Upper lobe of right lung (tissue), 1 donor: ENCODE measurements at regions not wholly inside any gene's neighbourhood (a gene's known extent, or its start where the extent isn't known, plus 50 kb on each side); places are given as distances from the start of the nearest gene placed in this dataset.

Experiments
- ATAC-seq: fragments of 200-7000 bp; cut with Tn5 transposase; one replicate; pipeline ENCODE4 v1.9.1; 2020; ENCODE audit warnings: mild to moderate bottlenecking, moderate library complexity
- DNase-seq: peaks from one replicate; pipeline ENCODE4 v3.0.0-alpha.2; 2020
- H3K27ac ChIP-seq: fragments of 200-600 bp; one replicate; pipeline ENCODE4 v1.8.0; 2022
- H3K27me3 ChIP-seq: fragments of 200-600 bp; one replicate; pipeline ENCODE4 v1.8.0; 2022; ENCODE audit warnings: mild to moderate bottlenecking
- H3K36me3 ChIP-seq: fragments of 200-600 bp; one replicate; pipeline ENCODE4 v1.8.0; 2022
- H3K4me1 ChIP-seq: fragments of 200-600 bp; one replicate; pipeline ENCODE4 v1.8.0; 2022
- H3K4me3 ChIP-seq: fragments of 200-600 bp; one replicate; pipeline ENCODE4 v1.8.0; 2022; ENCODE audit warnings: mild to moderate bottlenecking
- H3K9me3 ChIP-seq: fragments of 200-600 bp; one replicate; pipeline ENCODE4 v1.8.0; 2022
- CTCF ChIP-seq: fragments of 200-600 bp; IDR thresholded peaks from one replicate; pipeline ENCODE4 v1.8.0; 2022; ENCODE audit warnings: antibody characterized with exemption
- intact Hi-C: fragments of 100-400 bp; cut with DNase I; formaldehyde crosslinking; loops from one replicate; pipeline ENCODE4 v1.11.0; 2022
- donor health status: DM: no; HTN: yes; CAD: no; lungs with severe emphysema.

DNA sequence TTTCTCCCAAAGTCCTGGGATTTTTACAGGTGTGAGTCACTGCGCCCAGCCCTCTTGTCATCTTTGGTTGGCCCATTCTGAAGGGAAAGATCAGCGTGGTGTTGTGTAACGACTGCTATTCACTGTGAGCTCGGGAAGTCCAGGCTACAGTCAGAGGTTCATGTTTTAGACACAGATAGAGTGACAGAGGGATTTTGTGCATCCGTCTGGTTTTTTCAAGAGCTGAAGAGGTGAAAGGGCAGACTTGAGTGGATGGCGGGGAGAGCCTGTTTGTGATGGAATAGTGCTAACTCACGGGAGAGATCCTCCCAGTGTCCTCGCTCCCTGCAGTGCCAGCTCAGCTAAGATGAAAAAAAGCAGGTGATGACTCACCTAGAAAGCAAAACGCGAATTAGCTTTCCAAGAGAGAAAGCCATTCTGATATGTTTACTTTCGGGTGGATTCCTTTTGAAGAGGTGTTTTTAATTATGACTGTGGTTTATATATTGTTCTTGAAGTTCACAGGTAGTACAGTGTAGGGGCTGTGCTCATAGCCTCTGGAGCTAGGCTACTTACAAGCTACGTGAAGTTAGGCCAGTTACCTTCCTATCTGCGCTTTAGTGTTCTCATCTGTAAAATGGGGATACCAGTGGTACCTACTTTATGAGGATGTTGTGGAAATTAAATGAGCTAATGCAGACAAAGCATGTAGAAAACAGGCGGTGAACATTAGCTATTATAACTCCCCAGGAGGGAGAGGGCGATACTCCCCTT, 67.2 kb downstream of the C11orf91 start:
- intact Hi-C loops: no loop called here

GRCh38 chr11:33631749-33632091, 68.9 kb downstream of the C11orf91 start:
- intact Hi-C loops: no loop called here
- no peak for TF ChIP-seq CTCF
- no peaks in the 10 kb centered on the region for H3K36me3 ChIP-seq
- no peak overlapping the region for H3K4me3 ChIP-seq
- ATAC-seq (no peak), DNase-seq (no peak)
- H3K9me3 ChIP-seq: no peaks in the 10 kb centered on the region
- peaks cover 4% of the 10 kb centered on the region for H3K27me3 ChIP-seq
- no peaks in the 10 kb centered on the region for H3K4me1 ChIP-seq
- no peak overlapping the region for H3K27ac ChIP-seq

More for the DNA sequence above, 67.2 kb downstream of the C11orf91 start:
- Histone ChIP-seq H3K27ac (no peak overlapping the region), H3K9me3 (no peaks in the 10 kb centered on the region), H3K4me3 (no peak overlapping the region), H3K36me3 (no peaks in the 10 kb centered on the region), H3K4me1 (no peaks in the 10 kb centered on the region), H3K27me3 (peaks cover 4% of the 10 kb centered on the region)
- no peak for TF ChIP-seq CTCF
- DNase-seq: no peak
- no peak for ATAC-seq

DNA sequence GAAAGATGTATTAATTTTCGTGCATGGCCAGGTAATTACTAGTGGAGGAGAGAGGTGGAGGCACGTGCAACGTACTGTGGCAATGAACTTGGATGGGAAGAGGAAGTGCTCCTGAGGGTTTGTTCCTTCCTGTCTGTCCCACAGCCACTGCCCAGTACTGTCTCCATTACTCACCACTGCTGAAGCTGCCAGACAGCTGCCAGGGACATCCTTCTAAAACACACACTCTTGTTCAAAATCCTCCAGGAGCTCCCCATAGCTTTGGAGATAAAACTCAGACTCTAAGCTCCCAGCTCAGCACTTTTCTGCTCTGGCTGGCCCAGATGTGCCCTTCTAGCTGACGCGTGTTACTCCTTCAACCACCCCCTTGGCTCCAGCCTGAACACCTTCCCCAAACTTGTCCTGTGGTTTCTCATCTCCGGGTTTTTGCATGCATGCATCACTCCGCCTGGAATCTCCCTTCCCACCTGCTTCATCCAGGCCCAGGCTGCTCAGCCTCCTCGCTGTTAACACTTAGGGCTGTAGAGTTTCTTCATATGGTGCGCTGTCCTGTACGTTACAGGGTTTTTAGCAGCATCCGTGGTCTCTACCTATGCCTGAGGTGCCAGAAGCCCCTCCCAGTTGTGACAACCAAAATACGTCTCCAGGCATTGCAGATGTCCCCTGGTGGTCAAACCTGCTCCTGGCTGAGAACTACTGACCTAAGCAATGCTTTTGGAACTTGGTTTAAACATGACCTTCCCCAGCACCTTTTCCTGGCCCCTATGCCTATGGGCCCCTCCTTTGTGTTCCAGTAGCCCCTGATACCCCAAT, 69.5 kb downstream of the C11orf91 start:
- ATAC-seq: peak; percentile 41
- intact Hi-C loops: no loop called here
- H3K9me3 ChIP-seq: no peaks in the 10 kb centered on the region
- no peak for DNase-seq
- no peaks in the 10 kb centered on the region for H3K36me3 ChIP-seq
- H3K4me1 ChIP-seq: no peaks in the 10 kb centered on the region
- no peak overlapping the region for H3K4me3 ChIP-seq
- peaks cover 4% of the 10 kb centered on the region for H3K27me3 ChIP-seq
- no peak overlapping the region for H3K27ac ChIP-seq
- no peak for TF ChIP-seq CTCF

GRCh38 chr11:33624083-33624482, 76.5 kb downstream of the C11orf91 start:
- intact Hi-C loops: no loop called here
- H3K36me3 ChIP-seq: no peaks in the 10 kb centered on the region
- H3K27me3 ChIP-seq: no peaks in the 10 kb centered on the region
- H3K4me3 ChIP-seq: no peak overlapping the region
- TF ChIP-seq CTCF: no peak
- no peak overlapping the region for H3K27ac ChIP-seq
- no peaks in the 10 kb centered on the region for H3K9me3 ChIP-seq
- H3K4me1 ChIP-seq: no peaks in the 10 kb centered on the region
- no peak for ATAC-seq
- DNase-seq: no peak

GRCh38 chr11:33622806-33623205, 77.8 kb downstream of the C11orf91 start:
- no peak for TF ChIP-seq CTCF
- H3K4me1 ChIP-seq: no peaks in the 10 kb centered on the region
- intact Hi-C loops: no loop called here
- no peaks in the 10 kb centered on the region for H3K36me3 ChIP-seq
- no peak overlapping the region for H3K4me3 ChIP-seq
- ATAC-seq (no peak), DNase-seq (no peak)
- H3K27me3 ChIP-seq: no peaks in the 10 kb centered on the region
- H3K27ac ChIP-seq: no peak overlapping the region
- no peaks in the 10 kb centered on the region for H3K9me3 ChIP-seq
